PC-3 (cell line): ENCODE measurements at regions not wholly inside any gene's neighbourhood (a gene's known extent, or its start where the extent isn't known, plus 50 kb on each side); places are given as distances from the start of the nearest gene placed in this dataset.

Source experiments
- ATAC-seq: fragments of 200-7000 bp; cut with Tn5 transposase; 2 replicates; pipeline ENCODE4 v1.9.1; 2020; ENCODE audit warnings: mild to moderate bottlenecking, moderate library complexity
- BruUV-seq: library from RNA; stranded (reverse); fragments of 400-500 nt; replicated peaks from 2 replicates; lab custom pipeline; 2021; lab: Mats Ljungman, UMichigan
- CTCF ChIA-PET: fragments of 300-600 bp; sonication (Branson Sonifier 250); formaldehyde crosslinking; loops from one replicate; lab custom pipeline; 2022; ENCODE audit warnings: antibody characterized with exemption; lab: Charles Lee
- POLR2A ChIA-PET: fragments of 300-600 bp; sonication (Branson Sonifier 250); formaldehyde crosslinking; loops from one replicate; lab custom pipeline; 2022; ENCODE audit warnings: antibody characterized with exemption; ENCODE audit not compliant: unreplicated experiment; lab: Charles Lee
- DNase-seq: peaks from one replicate; pipeline ENCODE4 v3.0.0-alpha.2; 2015
- H2AFZ ChIP-seq: fragments of 300-600 bp; sonication (generic); 2 replicates; pipeline ENCODE4 v1.6.0; 2016; ENCODE audit warnings: antibody characterized with exemption, low read length
- H3F3A ChIP-seq: fragments of 300-600 bp; sonication (generic); one replicate; pipeline ENCODE4 v1.6.0; 2017; ENCODE audit warnings: antibody characterized with exemption, low read length, control low read depth, mild to moderate bottlenecking; ENCODE audit not compliant: unreplicated experiment
- H3K27ac ChIP-seq: fragments of 300-600 bp; sonication (generic); 2 replicates; pipeline ENCODE4 v1.5.1; 2016; ENCODE audit warnings: mild to moderate bottlenecking, low read length
- H3K27me3 ChIP-seq: fragments of 300-600 bp; sonication (generic); 2 replicates; pipeline ENCODE4 v1.6.1; 2016; ENCODE audit warnings: low read length, mixed read lengths
- H3K36me3 ChIP-seq: fragments of 300-600 bp; sonication (generic); 2 replicates; pipeline ENCODE4 v1.6.1; 2016; ENCODE audit warnings: low read depth, mixed run types, low read length, mixed read lengths
- H3K4me1 ChIP-seq: fragments of 300-600 bp; sonication (generic); 2 replicates; pipeline ENCODE4 v1.5.1; 2016; ENCODE audit warnings: low read length; ENCODE audit not compliant: insufficient read depth
- H3K4me2 ChIP-seq: fragments of 300-600 bp; sonication (generic); 2 replicates; pipeline ENCODE4 v1.6.0; 2016; ENCODE audit warnings: low read length
- H3K4me3 ChIP-seq: fragments of 300-600 bp; sonication (generic); 2 replicates; pipeline ENCODE4 v1.5.1; 2016; ENCODE audit warnings: mild to moderate bottlenecking, low read length, mixed read lengths
- H3K79me2 ChIP-seq: fragments of 300-600 bp; sonication (generic); 2 replicates; pipeline ENCODE4 v1.6.1; 2017; ENCODE audit warnings: low read length, mixed read lengths
- H3K9ac ChIP-seq: fragments of 300-600 bp; sonication (generic); 2 replicates; pipeline ENCODE4 v1.6.0; 2016; ENCODE audit warnings: mild to moderate bottlenecking, low read length
- H3K9me2 ChIP-seq: fragments of 300-600 bp; sonication (generic); replicated peaks from 2 replicates; pipeline ENCODE4 v1.6.1; 2016; ENCODE audit warnings: mixed run types, low read length, mixed read lengths
- H3K9me3 ChIP-seq: fragments of 300-600 bp; sonication (generic); 2 replicates; pipeline ENCODE4 v1.6.1; 2016; ENCODE audit warnings: low read length, mixed read lengths
- H4K20me1 ChIP-seq: fragments of 300-600 bp; sonication (generic); 2 replicates; pipeline ENCODE4 v1.6.1; 2016; ENCODE audit warnings: low read length, mixed read lengths
- EZH2 ChIP-seq: fragments of 300-600 bp; sonication (generic); IDR thresholded peaks from one replicate; pipeline ENCODE4 v1.6.1; 2017; ENCODE audit warnings: antibody characterized with exemption, mild to moderate bottlenecking, low read length; ENCODE audit not compliant: unreplicated experiment
- EZH2phosphoT487 ChIP-seq: fragments of 300-600 bp; sonication (generic); IDR thresholded peaks from 2 replicates; pipeline ENCODE4 v1.6.1; 2018; ENCODE audit warnings: mild to moderate bottlenecking, antibody characterized with exemption, low read length, borderline replicate concordance
- intact Hi-C: fragments of 100-400 bp; cut with micrococcal nuclease; formaldehyde crosslinking; loops from 2 replicates; pipeline ENCODE4 v1.9.0; 2023
- TF ChIP-seq, protein P1 (sequence below): fragments of 300-600 bp; sonication (generic); conservative IDR thresholded peaks from 2 replicates; pipeline ENCODE4 v1.5.1; 2017; ENCODE audit warnings: antibody characterized with exemption, low read depth, mild to moderate bottlenecking, low read length

DNA sequence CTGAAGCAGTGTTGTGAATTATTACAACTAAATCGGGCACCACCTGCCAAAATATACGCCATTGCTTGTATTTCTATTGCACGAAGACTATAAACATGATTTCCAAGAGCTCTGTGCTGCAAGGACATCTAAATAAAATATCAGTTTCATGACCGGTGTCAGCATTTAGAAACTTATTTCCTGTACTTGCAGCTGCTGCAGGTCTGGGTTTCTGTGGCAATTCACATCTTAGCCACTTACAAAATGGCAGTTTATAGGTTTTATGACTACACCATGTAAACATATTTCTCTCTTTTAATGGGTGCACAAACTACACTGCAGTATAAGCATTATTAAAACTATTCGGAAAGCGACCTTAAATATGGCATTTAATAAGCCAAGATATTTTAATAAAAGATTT lies 359.4 kb downstream of the VPS13C start:
- no peaks in the 10 kb centered on the region for H4K20me1 ChIP-seq
- CTCF ChIA-PET: no interaction called here
- no peak overlapping the region for H3K4me3 ChIP-seq
- no peak overlapping the region for H3K4me2 ChIP-seq
- TF ChIP-seq EZH2: no peak
- TF ChIP-seq, protein P1, sequence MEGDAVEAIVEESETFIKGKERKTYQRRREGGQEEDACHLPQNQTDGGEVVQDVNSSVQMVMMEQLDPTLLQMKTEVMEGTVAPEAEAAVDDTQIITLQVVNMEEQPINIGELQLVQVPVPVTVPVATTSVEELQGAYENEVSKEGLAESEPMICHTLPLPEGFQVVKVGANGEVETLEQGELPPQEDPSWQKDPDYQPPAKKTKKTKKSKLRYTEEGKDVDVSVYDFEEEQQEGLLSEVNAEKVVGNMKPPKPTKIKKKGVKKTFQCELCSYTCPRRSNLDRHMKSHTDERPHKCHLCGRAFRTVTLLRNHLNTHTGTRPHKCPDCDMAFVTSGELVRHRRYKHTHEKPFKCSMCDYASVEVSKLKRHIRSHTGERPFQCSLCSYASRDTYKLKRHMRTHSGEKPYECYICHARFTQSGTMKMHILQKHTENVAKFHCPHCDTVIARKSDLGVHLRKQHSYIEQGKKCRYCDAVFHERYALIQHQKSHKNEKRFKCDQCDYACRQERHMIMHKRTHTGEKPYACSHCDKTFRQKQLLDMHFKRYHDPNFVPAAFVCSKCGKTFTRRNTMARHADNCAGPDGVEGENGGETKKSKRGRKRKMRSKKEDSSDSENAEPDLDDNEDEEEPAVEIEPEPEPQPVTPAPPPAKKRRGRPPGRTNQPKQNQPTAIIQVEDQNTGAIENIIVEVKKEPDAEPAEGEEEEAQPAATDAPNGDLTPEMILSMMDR: no peak
- TF ChIP-seq EZH2phosphoT487: no peak
- no peaks in the 10 kb centered on the region for H3K4me1 ChIP-seq
- ATAC-seq (no peak), DNase-seq (no peak)
- no peak overlapping the region for H2AFZ ChIP-seq
- no peaks in the 10 kb centered on the region for H3K9me3 ChIP-seq
- no peaks in the 10 kb centered on the region for H3F3A ChIP-seq
- no TSS peak for BruUV-seq
- no peaks in the 10 kb centered on the region for H3K36me3 ChIP-seq
- POLR2A ChIA-PET: no interaction called here
- H3K79me2 ChIP-seq: no peaks in the 10 kb centered on the region
- no peaks in the 10 kb centered on the region for H3K9me2 ChIP-seq
- H3K27me3 ChIP-seq: peaks cover 41% of the 10 kb centered on the region
- H3K27ac ChIP-seq: no peak overlapping the region
- no peak overlapping the region for H3K9ac ChIP-seq
- intact Hi-C loops: no loop called here

DNA sequence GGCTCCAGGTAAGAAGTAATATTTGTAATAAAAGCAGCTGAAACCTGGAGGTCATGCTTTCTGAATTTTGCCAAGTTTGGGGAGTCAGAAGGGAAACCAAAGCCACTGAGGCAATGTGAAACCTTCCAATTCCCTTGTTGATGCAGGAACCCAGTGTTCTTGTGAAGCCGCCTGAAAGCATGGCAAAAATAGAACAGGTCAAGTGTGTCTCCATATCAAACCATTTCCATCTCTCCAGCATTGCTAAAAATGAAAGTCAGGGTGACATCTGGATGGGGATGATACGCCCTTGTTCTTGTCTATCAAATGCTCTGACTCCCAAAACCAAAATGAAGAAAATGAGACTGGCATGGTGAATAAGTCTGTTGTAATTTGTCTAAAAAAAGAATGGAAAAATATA lies 362.5 kb downstream of the VPS13C start:
- Histone ChIP-seq H3K4me3 (no peak overlapping the region), H4K20me1 (no peaks in the 10 kb centered on the region), H3K4me2 (no peak overlapping the region), H3K9me2 (no peaks in the 10 kb centered on the region), H3K4me1 (no peaks in the 10 kb centered on the region), H3K79me2 (no peaks in the 10 kb centered on the region), H3K9me3 (no peaks in the 10 kb centered on the region), H3F3A (no peaks in the 10 kb centered on the region), H3K36me3 (no peaks in the 10 kb centered on the region), H3K27ac (no peak overlapping the region), H3K27me3 (peaks cover 45% of the 10 kb centered on the region), H2AFZ (no peak overlapping the region), H3K9ac (no peak overlapping the region)
- BruUV-seq: no TSS peak
- ChIA-PET POLR2A (no interaction called here), CTCF (no interaction called here)
- TF ChIP-seq EZH2 (no peak), EZH2phosphoT487 (no peak)
- TF ChIP-seq, protein P1: no peak
- DNase-seq (no peak), ATAC-seq (no peak)
- intact Hi-C loops: no loop called here

DNA sequence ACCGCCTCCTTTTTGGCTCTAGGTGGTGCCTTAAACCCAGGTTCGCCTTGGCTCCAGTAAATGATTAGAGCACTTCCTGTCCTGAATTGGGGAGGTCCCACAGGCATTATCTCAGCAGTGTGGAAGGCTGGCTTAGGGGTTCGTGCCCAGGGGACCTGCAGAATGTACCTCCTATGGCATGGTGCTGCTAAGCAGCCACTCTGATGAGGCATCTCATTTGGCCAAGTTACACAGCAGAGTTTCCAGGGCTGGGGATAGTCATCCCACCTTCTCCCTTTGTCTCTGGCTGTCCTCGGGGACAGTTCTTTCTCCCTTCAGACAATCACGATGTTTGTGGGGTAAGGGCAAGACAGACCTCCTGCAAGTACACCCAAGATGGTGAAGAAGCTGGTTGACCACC lies 371.2 kb downstream of the VPS13C start:
- no peak overlapping the region for H3K27ac ChIP-seq
- H3K9me3 ChIP-seq: no peaks in the 10 kb centered on the region
- TF ChIP-seq EZH2 (no peak), EZH2phosphoT487 (no peak)
- TF ChIP-seq, protein P1: no peak
- no peak overlapping the region for H3K4me2 ChIP-seq
- no peaks in the 10 kb centered on the region for H3K4me1 ChIP-seq
- DNase-seq (no peak), ATAC-seq (no peak)
- H3K27me3 ChIP-seq: peaks cover 20% of the 10 kb centered on the region
- POLR2A ChIA-PET: no interaction called here
- H3F3A ChIP-seq: no peaks in the 10 kb centered on the region
- CTCF ChIA-PET: no interaction called here
- H3K9ac ChIP-seq: no peak overlapping the region
- no peaks in the 10 kb centered on the region for H4K20me1 ChIP-seq
- H3K9me2 ChIP-seq: no peaks in the 10 kb centered on the region
- no TSS peak for BruUV-seq
- no peak overlapping the region for H3K4me3 ChIP-seq
- intact Hi-C loops: no loop called here
- H2AFZ ChIP-seq: no peak overlapping the region
- no peaks in the 10 kb centered on the region for H3K79me2 ChIP-seq
- H3K36me3 ChIP-seq: no peaks in the 10 kb centered on the region
